Astrocyte of the spinal cord (primary cell): ENCODE measurements at regions not wholly inside any gene's neighbourhood (a gene's known extent, or its start where the extent isn't known, plus 50 kb on each side); places are given as distances from the start of the nearest gene placed in this dataset.

Experiments used
- DNase-seq: peaks from one replicate; pipeline ENCODE4 v3.0.0; 2011; ENCODE audit warnings: low read depth, low spot score
- H3K4me3 ChIP-seq: 2 replicates; pipeline ENCODE4 v1.5.1; 2011; ENCODE audit warnings: low read depth, mild to moderate bottlenecking, low read length, moderate library complexity
- in situ Hi-C: cut with HindIII; loops from 2 replicates; pipeline ENCODE4 v1.10.0; 2017; ENCODE audit warnings: low sequenced_read_pairs
- TF ChIP-seq, protein P1 (sequence below): IDR thresholded peaks from 2 replicates; pipeline ENCODE4 v1.5.1; 2012; ENCODE audit warnings: low read depth, mild to moderate bottlenecking, low read length, inconsistent platforms

DNA sequence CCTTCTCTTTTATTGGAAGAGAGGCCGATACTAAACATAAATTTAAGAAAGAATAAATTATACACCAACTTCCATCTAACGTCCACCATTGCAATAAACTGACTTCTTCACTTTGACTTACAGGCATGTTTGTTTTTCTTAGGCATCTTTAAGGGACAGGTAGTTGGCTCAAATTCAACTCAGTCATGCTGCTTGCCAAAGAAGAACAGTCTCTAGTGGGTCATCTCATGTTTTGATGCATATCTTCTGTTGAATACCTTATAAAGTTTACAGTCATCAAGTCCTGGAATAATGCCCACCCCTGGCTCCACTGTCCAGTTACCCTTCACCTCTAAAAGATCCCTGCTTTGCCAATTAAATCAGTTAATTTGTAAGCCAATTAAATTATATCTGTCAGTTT is 328.2 kb upstream of the GRAMD2B start:
- DNase-seq = no peak
- no peak overlapping the region for H3K4me3 ChIP-seq
- in situ Hi-C loops = no loop called here
- TF ChIP-seq, protein P1, sequence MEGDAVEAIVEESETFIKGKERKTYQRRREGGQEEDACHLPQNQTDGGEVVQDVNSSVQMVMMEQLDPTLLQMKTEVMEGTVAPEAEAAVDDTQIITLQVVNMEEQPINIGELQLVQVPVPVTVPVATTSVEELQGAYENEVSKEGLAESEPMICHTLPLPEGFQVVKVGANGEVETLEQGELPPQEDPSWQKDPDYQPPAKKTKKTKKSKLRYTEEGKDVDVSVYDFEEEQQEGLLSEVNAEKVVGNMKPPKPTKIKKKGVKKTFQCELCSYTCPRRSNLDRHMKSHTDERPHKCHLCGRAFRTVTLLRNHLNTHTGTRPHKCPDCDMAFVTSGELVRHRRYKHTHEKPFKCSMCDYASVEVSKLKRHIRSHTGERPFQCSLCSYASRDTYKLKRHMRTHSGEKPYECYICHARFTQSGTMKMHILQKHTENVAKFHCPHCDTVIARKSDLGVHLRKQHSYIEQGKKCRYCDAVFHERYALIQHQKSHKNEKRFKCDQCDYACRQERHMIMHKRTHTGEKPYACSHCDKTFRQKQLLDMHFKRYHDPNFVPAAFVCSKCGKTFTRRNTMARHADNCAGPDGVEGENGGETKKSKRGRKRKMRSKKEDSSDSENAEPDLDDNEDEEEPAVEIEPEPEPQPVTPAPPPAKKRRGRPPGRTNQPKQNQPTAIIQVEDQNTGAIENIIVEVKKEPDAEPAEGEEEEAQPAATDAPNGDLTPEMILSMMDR = no peak

DNA sequence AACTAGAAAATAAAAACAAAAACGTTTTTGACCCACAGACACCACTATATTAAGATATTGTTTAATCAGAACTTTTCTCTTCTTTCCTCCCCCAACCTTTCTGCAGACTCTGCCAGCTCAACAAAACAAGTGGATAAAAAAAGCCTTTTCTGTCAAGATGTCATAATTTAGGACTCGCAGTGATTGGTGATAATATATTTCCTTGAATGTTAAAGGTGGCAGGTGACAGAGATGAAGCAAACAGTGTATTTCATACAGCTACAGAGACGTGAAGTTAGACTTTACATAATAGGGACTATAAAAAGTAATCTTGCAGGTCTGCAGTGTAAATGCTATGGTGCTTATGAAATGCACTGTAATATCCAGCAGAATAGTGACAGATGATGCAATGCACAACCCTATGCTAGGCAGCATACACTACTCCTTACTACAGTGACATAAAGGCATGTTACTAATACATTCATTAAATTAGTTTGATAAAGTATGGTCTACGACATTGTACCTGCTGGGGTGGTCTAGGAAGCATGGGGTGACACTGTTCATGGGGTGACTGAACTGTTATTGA is 326.7 kb upstream of the GRAMD2B start:
- DNase-seq = no peak
- in situ Hi-C loops = no loop called here
- H3K4me3 ChIP-seq = no peak overlapping the region
- TF ChIP-seq, protein P1 = no peak

DNA sequence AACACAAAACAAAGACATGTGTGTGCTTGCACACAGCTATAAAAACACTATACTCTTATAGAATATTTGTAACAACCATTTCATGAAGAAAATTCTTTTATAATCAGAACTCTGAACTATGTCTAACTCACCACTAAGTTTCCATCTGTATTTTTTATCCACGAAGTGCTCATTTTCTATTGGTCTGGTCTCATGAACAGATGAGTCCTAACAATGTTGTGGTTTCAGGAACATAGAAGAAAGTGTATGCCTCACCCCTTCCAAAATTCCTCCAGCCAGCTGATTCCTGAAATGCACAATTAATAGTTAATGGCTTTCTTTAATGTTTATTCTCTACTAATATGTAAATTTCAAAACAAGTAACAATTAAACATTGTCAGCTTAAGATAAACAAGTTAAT is 325.3 kb upstream of the GRAMD2B start:
- TF ChIP-seq, protein P1 = no peak
- DNase-seq = no peak
- in situ Hi-C loops = no loop called here
- no peak overlapping the region for H3K4me3 ChIP-seq

DNA sequence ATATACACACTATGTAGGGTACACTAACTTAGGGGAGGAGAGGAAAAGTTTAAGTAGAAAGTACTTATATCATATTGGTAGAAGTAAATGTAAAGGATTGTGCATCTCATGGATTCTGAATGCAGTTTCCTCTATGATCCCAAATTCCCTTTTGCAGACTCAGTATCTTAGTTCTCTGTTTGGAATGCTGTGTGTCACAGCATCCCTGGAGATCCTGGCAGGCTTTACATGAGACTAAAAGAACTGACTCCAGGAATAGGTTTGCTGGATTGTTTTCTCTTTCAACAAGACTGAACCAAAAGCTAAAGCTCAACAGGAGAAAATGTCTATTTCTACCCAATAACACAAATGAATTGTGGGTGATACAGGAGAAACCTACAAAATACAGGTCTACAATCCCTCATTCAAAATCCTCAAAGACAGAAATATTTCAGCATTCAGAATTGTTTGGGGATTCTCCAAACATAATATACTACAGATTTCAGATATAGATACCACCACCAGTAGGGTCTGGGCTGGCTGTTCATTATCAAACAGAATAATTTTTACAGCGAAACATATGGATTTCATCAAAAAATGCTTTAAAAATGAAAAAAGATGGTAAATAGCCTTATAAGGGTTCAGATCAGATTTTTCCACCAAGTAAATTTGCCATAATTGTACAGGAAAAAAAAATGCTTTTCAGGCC is 324.7 kb upstream of the GRAMD2B start:
- in situ Hi-C loops = no loop called here
- peak; percentile 91 for DNase-seq
- H3K4me3 ChIP-seq = no peak overlapping the region
- TF ChIP-seq, protein P1 = no peak

DNA sequence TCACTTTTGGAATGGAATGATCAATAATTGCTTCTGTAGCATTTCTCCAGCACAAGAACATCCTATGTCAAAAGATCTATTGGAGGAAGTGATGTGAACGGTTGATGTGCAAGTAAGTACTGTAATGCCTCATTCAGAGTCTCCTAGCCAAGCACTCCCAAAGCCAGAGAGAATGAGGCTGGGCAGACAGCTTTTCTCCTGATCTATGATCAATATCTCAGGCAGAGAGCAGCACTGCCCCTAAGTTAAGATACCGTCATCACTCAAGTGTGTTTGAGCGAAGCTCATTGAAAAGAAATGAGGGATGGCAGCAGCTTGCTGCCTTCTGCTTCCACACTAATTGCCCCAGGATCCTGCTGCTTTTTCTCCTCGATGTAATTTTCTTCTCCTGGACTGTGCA is 324.1 kb upstream of the GRAMD2B start:
- in situ Hi-C loops = no loop called here
- H3K4me3 ChIP-seq = no peak overlapping the region
- TF ChIP-seq, protein P1 = no peak
- no peak for DNase-seq

DNA sequence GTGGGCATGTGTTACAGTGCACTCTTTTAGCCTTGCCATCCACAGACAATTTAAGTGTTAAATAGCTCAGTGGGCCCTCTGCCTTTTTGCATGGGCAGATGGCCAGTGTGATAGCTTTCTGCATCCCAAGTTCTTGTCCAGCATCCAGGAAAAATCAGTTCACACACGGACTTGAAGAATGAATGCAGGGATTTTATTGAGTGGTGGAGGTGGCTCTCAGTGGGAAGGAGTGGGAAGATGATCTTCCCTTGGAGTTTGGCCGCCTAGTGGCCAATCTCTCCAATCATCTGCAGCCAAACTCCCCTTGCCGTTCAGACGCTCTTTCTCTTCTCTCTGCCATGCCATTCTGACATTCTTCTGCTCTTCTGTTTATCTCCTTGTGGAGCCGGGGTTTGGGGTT is 322.4 kb upstream of the GRAMD2B start:
- H3K4me3 ChIP-seq = no peak overlapping the region
- in situ Hi-C loops = no loop called here
- TF ChIP-seq, protein P1 = peak; percentile 30
- no peak for DNase-seq
